ENCODE measurements at regions not wholly inside any gene's neighbourhood (a gene's known extent, or its start where the extent isn't known, plus 50 kb on each side); places are given as distances from the start of the nearest gene placed in this dataset.

- Histone ChIP-seq H3K9me3 (peaks cover 0 to 5% (median 0%) of the 10 kb centered on the region in 4 donors), H3K4me3 (no peak overlapping the region), H3K27me3 (peaks cover 0 to 3% (median 0%) of the 10 kb centered on the region in 3 donors), H3K36me3 (no peaks in the 10 kb centered on the region), H3K27ac (no peak overlapping the region), H3K4me1 (no peaks in the 10 kb centered on the region)
- DNase-seq: no peak
- 90 to 92% methylated on average over 8 of the region's 8 CpGs for WGBS, 2 donors
- TF ChIP-seq CTCF (IDR thresholded peaks at IDR 0.05): no peak
- TF ChIP-seq EP300 (IDR thresholded peaks at IDR 0.05): no peak
- no peak for TF ChIP-seq POLR2AphosphoS5 (IDR thresholded peaks at IDR 0.05)
- TF ChIP-seq POLR2A (IDR thresholded peaks at IDR 0.05): no peak
- intact Hi-C loops (cut with DNase I): no loop called here
Observed at GRCh38 chr14:96725232-96725631, 72.0 kb upstream of the VRK1 start.

- intact Hi-C loops (cut with DNase I): no loop called here
- TF ChIP-seq POLR2A (IDR thresholded peaks at IDR 0.05) (no peak), CTCF (IDR thresholded peaks at IDR 0.05) (no peak), EP300 (IDR thresholded peaks at IDR 0.05) (no peak), POLR2AphosphoS5 (IDR thresholded peaks at IDR 0.05) (no peak)
- 54 to 61% methylated on average over 2 of the region's 2 CpGs for WGBS, 2 donors
- Histone ChIP-seq H3K27me3 (peaks cover 0 to 3% (median 0%) of the 10 kb centered on the region in 3 donors), H3K4me3 (no peak overlapping the region), H3K9me3 (peaks cover 0 to 5% (median 0%) of the 10 kb centered on the region in 4 donors), H3K36me3 (no peaks in the 10 kb centered on the region), H3K27ac (no peak overlapping the region), H3K4me1 (no peaks in the 10 kb centered on the region)
- peak; percentile 1 for DNase-seq
Observed at GRCh38 chr14:96727073-96727472, 70.1 kb upstream of the VRK1 start.

GRCh38 chr14:96727491-96727890, 69.7 kb upstream of the VRK1 start:
- WGBS, 2 donors: 58 to 59% methylated on average over 3 of the region's 3 CpGs
- Histone ChIP-seq H3K4me1 (no peaks in the 10 kb centered on the region), H3K9me3 (peaks cover 0 to 5% (median 0%) of the 10 kb centered on the region in 4 donors), H3K36me3 (no peaks in the 10 kb centered on the region), H3K4me3 (no peak overlapping the region), H3K27me3 (peaks cover 0 to 3% (median 0%) of the 10 kb centered on the region in 3 donors), H3K27ac (no peak overlapping the region)
- no peak for TF ChIP-seq POLR2AphosphoS5 (IDR thresholded peaks at IDR 0.05)
- TF ChIP-seq EP300 (IDR thresholded peaks at IDR 0.05): no peak
- no peak for DNase-seq
- intact Hi-C loops (cut with DNase I): no loop called here

- no peak overlapping the region for H3K27ac ChIP-seq
- DNase-seq: peak; percentile 22
- H3K4me1 ChIP-seq: no peaks in the 10 kb centered on the region
Observed at GRCh38 chr14:96727980-96728717, 69.0 kb upstream of the VRK1 start.

More at GRCh38 chr14:96727980-96728717, 69.0 kb upstream of the VRK1 start:
- Histone ChIP-seq H3K9me3 (peaks cover 0 to 5% (median 0%) of the 10 kb centered on the region in 4 donors), H3K36me3 (no peaks in the 10 kb centered on the region), H3K27me3 (peaks cover 0 to 9% (median under 1%) of the 10 kb centered on the region in 3 donors), H3K4me3 (no peak overlapping the region)
- intact Hi-C loops (cut with DNase I): no loop called here
- WGBS, 2 donors: 65 to 78% methylated on average over 11 of the region's 11 CpGs
- no peak for TF ChIP-seq EP300 (IDR thresholded peaks at IDR 0.05)
- no peak for TF ChIP-seq POLR2AphosphoS5 (IDR thresholded peaks at IDR 0.05)
- TF ChIP-seq CTCF (IDR thresholded peaks at IDR 0.05): no peak
- no peak for TF ChIP-seq POLR2A (IDR thresholded peaks at IDR 0.05)
